Endothelial cell (in vitro differentiated cells): ENCODE measurements at regions not wholly inside any gene's neighbourhood (a gene's known extent, or its start where the extent isn't known, plus 50 kb on each side); places are given as distances from the start of the nearest gene placed in this dataset.

Experiments used
- DNase-seq: peaks from one replicate; pipeline ENCODE4 v3.0.0; 2021; ENCODE audit warnings: low spot score
- H3K27ac Mint-ChIP-seq: one replicate; pipeline ENCODE4 v1.8.0; 2021; ENCODE audit warnings: mixed read lengths, inconsistent platforms; ENCODE audit not compliant: unreplicated experiment
- H3K27me3 Mint-ChIP-seq: one replicate; pipeline ENCODE4 v1.8.0; 2021; ENCODE audit warnings: mild to moderate bottlenecking, moderate library complexity, mixed read lengths, inconsistent platforms; ENCODE audit not compliant: unreplicated experiment
- H3K36me3 Mint-ChIP-seq: one replicate; pipeline ENCODE4 v1.8.0; 2021; ENCODE audit warnings: mild to moderate bottlenecking, low read depth, mixed read lengths, inconsistent platforms; ENCODE audit not compliant: unreplicated experiment
- H3K4me1 Mint-ChIP-seq: one replicate; pipeline ENCODE4 v1.8.0; 2021; ENCODE audit warnings: mild to moderate bottlenecking, mixed read lengths, inconsistent platforms; ENCODE audit not compliant: unreplicated experiment
- H3K4me3 Mint-ChIP-seq: one replicate; pipeline ENCODE4 v1.8.0; 2021; ENCODE audit warnings: mild to moderate bottlenecking, mixed read lengths, inconsistent platforms; ENCODE audit not compliant: unreplicated experiment
- H3K9me3 Mint-ChIP-seq: one replicate; pipeline ENCODE4 v1.8.0; 2021; ENCODE audit warnings: mixed read lengths, inconsistent platforms; ENCODE audit not compliant: unreplicated experiment
- CTCF ChIP-seq: fragments of 200-600 bp; sonication (generic); IDR thresholded peaks from one replicate; pipeline ENCODE4 v1.5.0; 2021; ENCODE audit warnings: antibody characterized with exemption; ENCODE audit not compliant: unreplicated experiment

GRCh38 chr9:81092057-81092456 is 597.3 kb downstream of the TLE1 start:
- DNase-seq = no peak
- no peak for TF ChIP-seq CTCF
- H3K4me1 Mint-ChIP-seq = peaks cover 3% of the 10 kb centered on the region
- H3K36me3 Mint-ChIP-seq = no peaks in the 10 kb centered on the region
- no peaks in the 10 kb centered on the region for H3K27me3 Mint-ChIP-seq
- H3K9me3 Mint-ChIP-seq = no peaks in the 10 kb centered on the region
- no peak overlapping the region for H3K4me3 Mint-ChIP-seq
- H3K27ac Mint-ChIP-seq = no peak overlapping the region

- Mint-ChIP-seq H3K4me3 (no peak overlapping the region), H3K27me3 (no peaks in the 10 kb centered on the region), H3K4me1 (peaks cover 3% of the 10 kb centered on the region), H3K27ac (no peak overlapping the region), H3K36me3 (no peaks in the 10 kb centered on the region), H3K9me3 (no peaks in the 10 kb centered on the region)
- no peak for DNase-seq
- no peak for TF ChIP-seq CTCF
Measured at GRCh38 chr9:81088341-81088740, 601.0 kb downstream of the TLE1 start.

- no peak for DNase-seq
- Mint-ChIP-seq H3K27me3 (no peaks in the 10 kb centered on the region), H3K27ac (no peak overlapping the region), H3K9me3 (no peaks in the 10 kb centered on the region), H3K4me3 (no peak overlapping the region), H3K36me3 (no peaks in the 10 kb centered on the region), H3K4me1 (peaks cover 10% of the 10 kb centered on the region)
- no peak for TF ChIP-seq CTCF
Measured at GRCh38 chr9:81086416-81086815, 602.9 kb downstream of the TLE1 start.

- no peak for TF ChIP-seq CTCF
- Mint-ChIP-seq H3K4me3 (no peak overlapping the region), H3K27ac (no peak overlapping the region), H3K9me3 (no peaks in the 10 kb centered on the region), H3K36me3 (no peaks in the 10 kb centered on the region), H3K4me1 (peaks cover 10% of the 10 kb centered on the region), H3K27me3 (no peaks in the 10 kb centered on the region)
- DNase-seq = no peak
Measured at GRCh38 chr9:81083854-81084512, 605.4 kb downstream of the TLE1 start.

- Mint-ChIP-seq H3K4me3 (no peak overlapping the region), H3K4me1 (peaks cover 7% of the 10 kb centered on the region), H3K36me3 (no peaks in the 10 kb centered on the region), H3K9me3 (no peaks in the 10 kb centered on the region), H3K27me3 (no peaks in the 10 kb centered on the region), H3K27ac (no peak overlapping the region)
- DNase-seq = no peak
- TF ChIP-seq CTCF = no peak
Measured at GRCh38 chr9:81083067-81083466, 606.3 kb downstream of the TLE1 start.
